ENCODE measurements at regions not wholly inside any gene's neighbourhood (a gene's known extent, or its start where the extent isn't known, plus 50 kb on each side); places are given as distances from the start of the nearest gene placed in this dataset.

DNA sequence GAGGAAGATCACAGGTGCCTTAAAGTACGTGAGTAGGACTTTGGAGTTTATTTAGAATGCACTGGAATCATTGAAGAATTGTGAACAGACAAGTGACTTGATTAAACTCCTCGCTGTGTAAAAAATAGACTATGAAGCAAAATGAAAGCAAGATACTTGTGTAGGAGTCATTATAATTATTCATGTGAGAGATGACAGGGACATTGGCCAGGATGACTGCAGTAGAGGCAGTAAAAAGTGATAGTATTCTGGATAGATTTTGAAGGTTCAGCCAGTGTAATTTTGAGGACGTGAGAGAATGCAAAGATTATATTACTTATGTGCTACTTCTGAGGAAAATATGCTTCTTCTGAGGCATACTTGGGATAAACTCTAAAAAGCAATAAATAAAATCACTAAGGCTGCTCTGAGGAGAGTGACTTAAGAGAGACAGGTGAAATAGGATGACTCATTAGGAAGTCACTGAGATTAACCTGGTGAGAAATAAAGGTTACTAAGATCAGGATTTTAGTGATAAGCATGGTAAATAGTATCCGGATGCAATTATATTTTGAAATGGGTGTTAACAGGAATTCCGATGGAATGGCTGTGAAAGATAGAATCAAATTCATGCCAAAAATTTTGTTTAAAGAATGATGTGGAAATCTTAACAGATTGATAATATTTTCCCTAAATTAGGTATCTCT, 202.0 kb downstream of the CENPW start:
- Histone ChIP-seq H3K9me3 (no peaks in the 10 kb centered on the region), H3K27me3 (no peaks in the 10 kb centered on the region), H3K4me3 (no peak overlapping the region), H3K27ac (no peak overlapping the region), H3K4me1 (no peaks in the 10 kb centered on the region), H3K36me3 (ENCODE audit: low read depth, missing control alignments) (no peaks in the 10 kb centered on the region)
- intact Hi-C loops (cut with DNase I; ENCODE audit: low total_unique reads) = no loop called here
- WGBS, 2 donors = 65 to 72% methylated on average over 5 of the region's 5 CpGs
- DNase-seq = no peak
- TF ChIP-seq, protein P1, sequence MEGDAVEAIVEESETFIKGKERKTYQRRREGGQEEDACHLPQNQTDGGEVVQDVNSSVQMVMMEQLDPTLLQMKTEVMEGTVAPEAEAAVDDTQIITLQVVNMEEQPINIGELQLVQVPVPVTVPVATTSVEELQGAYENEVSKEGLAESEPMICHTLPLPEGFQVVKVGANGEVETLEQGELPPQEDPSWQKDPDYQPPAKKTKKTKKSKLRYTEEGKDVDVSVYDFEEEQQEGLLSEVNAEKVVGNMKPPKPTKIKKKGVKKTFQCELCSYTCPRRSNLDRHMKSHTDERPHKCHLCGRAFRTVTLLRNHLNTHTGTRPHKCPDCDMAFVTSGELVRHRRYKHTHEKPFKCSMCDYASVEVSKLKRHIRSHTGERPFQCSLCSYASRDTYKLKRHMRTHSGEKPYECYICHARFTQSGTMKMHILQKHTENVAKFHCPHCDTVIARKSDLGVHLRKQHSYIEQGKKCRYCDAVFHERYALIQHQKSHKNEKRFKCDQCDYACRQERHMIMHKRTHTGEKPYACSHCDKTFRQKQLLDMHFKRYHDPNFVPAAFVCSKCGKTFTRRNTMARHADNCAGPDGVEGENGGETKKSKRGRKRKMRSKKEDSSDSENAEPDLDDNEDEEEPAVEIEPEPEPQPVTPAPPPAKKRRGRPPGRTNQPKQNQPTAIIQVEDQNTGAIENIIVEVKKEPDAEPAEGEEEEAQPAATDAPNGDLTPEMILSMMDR (IDR thresholded peaks at IDR 0.05) = no peak
- TF ChIP-seq POLR2A (IDR thresholded peaks at IDR 0.05) = no peak

DNA sequence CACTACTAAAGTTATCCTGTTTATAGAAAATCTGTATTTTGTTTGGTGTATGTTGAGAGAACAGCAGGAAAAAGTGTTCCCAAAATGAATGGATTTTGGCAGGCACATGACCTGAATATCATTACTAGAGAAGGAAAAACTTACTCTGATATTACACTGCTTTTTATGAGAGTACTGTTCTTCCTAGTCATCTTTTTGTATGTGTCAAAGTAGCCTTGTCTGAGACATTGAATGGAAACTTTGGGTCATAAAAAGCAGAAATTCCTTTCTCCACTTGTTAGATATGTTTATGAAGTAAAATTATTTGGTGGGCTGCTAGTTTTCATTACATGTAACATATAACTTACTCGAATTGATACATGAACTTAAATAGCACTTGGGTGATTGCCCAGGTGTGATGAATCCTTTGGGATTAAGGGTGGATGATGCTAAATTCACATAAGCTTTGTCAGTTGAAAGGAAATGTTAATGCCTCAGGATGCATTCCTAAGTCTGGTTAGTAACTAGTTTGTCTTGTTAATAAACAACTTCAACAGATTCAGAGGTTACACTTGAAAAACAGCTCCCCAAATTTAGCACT, 206.7 kb downstream of the CENPW start:
- no peak for DNase-seq
- no peak for TF ChIP-seq POLR2A (IDR thresholded peaks at IDR 0.05)
- TF ChIP-seq, protein P1 (IDR thresholded peaks at IDR 0.05) = no peak
- intact Hi-C loops (cut with DNase I; ENCODE audit: low total_unique reads) = no loop called here
- H3K4me1 ChIP-seq = no peaks in the 10 kb centered on the region
- H3K27ac ChIP-seq = no peak overlapping the region
- H3K4me3 ChIP-seq = no peak overlapping the region
- no peaks in the 10 kb centered on the region for H3K9me3 ChIP-seq
- H3K36me3 ChIP-seq (ENCODE audit: low read depth, missing control alignments) = no peaks in the 10 kb centered on the region
- WGBS, 2 donors = 34 to 44% methylated on average over 1 of the region's 1 CpG
- no peaks in the 10 kb centered on the region for H3K27me3 ChIP-seq

DNA sequence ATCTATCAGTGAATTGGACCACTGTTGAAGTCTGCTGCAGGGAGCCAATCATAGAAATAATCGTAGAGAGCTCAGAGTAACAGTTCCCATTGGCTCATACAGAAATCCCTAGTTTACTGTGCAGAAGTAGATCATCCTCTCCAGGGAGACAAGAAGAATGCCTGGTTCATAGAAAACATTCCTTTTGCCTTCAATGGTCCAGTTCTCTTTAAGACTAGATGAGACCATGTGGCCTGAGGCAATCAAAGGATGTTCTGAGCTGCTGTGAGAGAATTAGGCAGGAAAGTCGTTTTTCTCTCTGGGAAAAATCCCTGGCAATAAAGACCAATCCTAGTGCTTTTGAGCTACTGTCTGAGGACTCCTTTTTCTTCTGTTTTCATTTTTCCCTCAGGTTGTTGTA, 208.4 kb downstream of the CENPW start:
- 36 to 66% methylated on average over 2 of the region's 2 CpGs for WGBS, 2 donors

DNA sequence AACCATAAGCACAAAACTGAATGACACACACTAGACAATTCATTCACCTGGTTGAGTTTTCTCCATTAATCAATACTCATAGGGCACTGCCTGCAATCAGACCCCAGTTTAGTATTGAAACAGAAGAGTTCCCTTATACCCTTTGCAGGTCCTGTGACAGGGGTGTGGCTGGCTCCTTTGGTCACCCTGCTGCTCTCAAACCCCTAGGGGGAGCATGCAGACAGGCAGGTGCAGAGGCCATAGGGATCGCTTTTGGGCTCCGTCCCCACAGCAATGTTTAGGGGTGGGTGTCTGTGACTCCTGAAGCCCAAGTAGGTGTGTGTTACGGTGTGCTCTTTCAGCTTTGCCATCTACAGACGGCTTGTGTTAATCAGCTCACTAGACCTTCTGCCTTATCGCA, 210.4 kb downstream of the CENPW start:
- Histone ChIP-seq H3K4me3 (no peak overlapping the region), H3K36me3 (ENCODE audit: low read depth, missing control alignments) (no peaks in the 10 kb centered on the region), H3K4me1 (no peaks in the 10 kb centered on the region), H3K9me3 (no peaks in the 10 kb centered on the region), H3K27ac (no peak overlapping the region), H3K27me3 (no peaks in the 10 kb centered on the region)
- TF ChIP-seq, protein P1 (IDR thresholded peaks at IDR 0.05) = no peak
- intact Hi-C loops (cut with DNase I; ENCODE audit: low total_unique reads) = no loop called here
- DNase-seq = no peak
- WGBS, 2 donors = 54 to 79% methylated on average over 5 of the region's 5 CpGs

More for the DNA sequence above, 208.4 kb downstream of the CENPW start:
- no peaks in the 10 kb centered on the region for H3K27me3 ChIP-seq
- DNase-seq = no peak
- H3K36me3 ChIP-seq (ENCODE audit: low read depth, missing control alignments) = no peaks in the 10 kb centered on the region
- H3K9me3 ChIP-seq = no peaks in the 10 kb centered on the region
- H3K4me1 ChIP-seq = no peaks in the 10 kb centered on the region
- TF ChIP-seq, protein P1 (IDR thresholded peaks at IDR 0.05) = no peak
- TF ChIP-seq POLR2A (IDR thresholded peaks at IDR 0.05) = no peak
- intact Hi-C loops (cut with DNase I; ENCODE audit: low total_unique reads) = no loop called here
- H3K4me3 ChIP-seq = no peak overlapping the region
- no peak overlapping the region for H3K27ac ChIP-seq

DNA sequence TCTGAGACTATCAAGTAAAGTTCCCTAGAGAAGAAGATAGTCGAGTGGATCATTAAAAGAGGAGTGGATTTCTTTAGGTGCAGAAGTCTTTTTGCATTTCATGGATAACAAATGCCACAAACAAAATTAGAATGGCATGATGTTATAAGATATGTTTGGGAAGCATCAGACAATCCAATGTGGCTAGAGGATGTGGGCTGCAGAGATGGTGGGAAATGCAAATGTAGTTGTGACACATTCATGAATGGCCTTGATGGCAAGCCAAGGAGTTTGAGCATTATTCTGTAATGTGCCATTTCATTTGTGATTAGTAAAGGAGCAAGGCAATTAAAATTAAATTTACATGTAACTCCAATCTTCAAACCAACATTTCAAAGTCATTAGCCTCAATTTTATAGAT, 211.9 kb downstream of the CENPW start:
- no peak for DNase-seq
- WGBS, 2 donors = 74 to 81% methylated on average over 1 of the region's 1 CpG
- H3K9me3 ChIP-seq = no peaks in the 10 kb centered on the region
- H3K27ac ChIP-seq = no peak overlapping the region
- no peaks in the 10 kb centered on the region for H3K36me3 ChIP-seq (ENCODE audit: low read depth, missing control alignments)
- no peaks in the 10 kb centered on the region for H3K27me3 ChIP-seq
- H3K4me1 ChIP-seq = no peaks in the 10 kb centered on the region
- H3K4me3 ChIP-seq = no peak overlapping the region
- intact Hi-C loops (cut with DNase I; ENCODE audit: low total_unique reads) = no loop called here
- no peak for TF ChIP-seq POLR2A (IDR thresholded peaks at IDR 0.05)
- TF ChIP-seq, protein P1 (IDR thresholded peaks at IDR 0.05) = no peak
